ENCODE measurements at regions not wholly inside any gene's neighbourhood (a gene's known extent, or its start where the extent isn't known, plus 50 kb on each side); places are given as distances from the start of the nearest gene placed in this dataset.

GRCh38 chr2:8324901-8325300 lies 357.0 kb upstream of the ID2 start:
- Histone ChIP-seq H3K4me2 (ENCODE audit: low read length) (no peak overlapping the region), H3K27ac (ENCODE audit: low read length) (no peak overlapping the region), H3K79me2 (replicated peaks; ENCODE audit: insufficient read depth, low read length) (no peaks in the 10 kb centered on the region), H4K20me1 (ENCODE audit: insufficient read depth) (no peaks in the 10 kb centered on the region), H2AFZ (ENCODE audit: low read depth, low read length) (no peak overlapping the region), H3K9ac (ENCODE audit: low read length) (no peak overlapping the region), H3K4me3 (ENCODE audit: low read length) (no peak overlapping the region), H3K36me3 (ENCODE audit: insufficient read depth, low read length) (no peaks in the 10 kb centered on the region), H3F3A (ENCODE audit: insufficient read depth, low read length, poor library complexity, severe bottlenecking) (no peaks in the 10 kb centered on the region), H3K27me3 (ENCODE audit: insufficient read depth, low read depth, low read length) (no peaks in the 10 kb centered on the region), H3K9me3 (ENCODE audit: low read length) (no peaks in the 10 kb centered on the region), H3K9me2 (ENCODE audit: insufficient read depth, low read length) (no peaks in the 10 kb centered on the region)
- no peak for TF ChIP-seq RAD21 (conservative IDR thresholded peaks at IDR 0.05)
- TF ChIP-seq EP300 (conservative IDR thresholded peaks at IDR 0.05; ENCODE audit: poor library complexity, severe bottlenecking): no peak
- no peak for TF ChIP-seq EZH2 (IDR thresholded peaks at IDR 0.05; ENCODE audit: borderline replicate concordance, insufficient read depth, low read length, poor library complexity, severe bottlenecking)
- TF ChIP-seq SMC3 (conservative IDR thresholded peaks at IDR 0.05; ENCODE audit: poor library complexity): no peak
- no peak for TF ChIP-seq REST (IDR thresholded peaks at IDR 0.05; ENCODE audit: borderline replicate concordance)
- TF ChIP-seq MXI1 (conservative IDR thresholded peaks at IDR 0.05; ENCODE audit: poor library complexity, severe bottlenecking): no peak
- no peak for TF ChIP-seq CTCF (IDR thresholded peaks at IDR 0.05; ENCODE audit: poor library complexity, severe bottlenecking)
- TF ChIP-seq TAF1 (IDR thresholded peaks at IDR 0.05; ENCODE audit: low read depth): no peak
- no peak for TF ChIP-seq POLR2AphosphoS5 (IDR thresholded peaks at IDR 0.05)

- Histone ChIP-seq H3K4me2 (ENCODE audit: low read length) (no peak overlapping the region), H3K36me3 (ENCODE audit: insufficient read depth, low read length) (no peaks in the 10 kb centered on the region), H3K9ac (ENCODE audit: low read length) (no peak overlapping the region), H3K27me3 (ENCODE audit: insufficient read depth, low read depth, low read length) (no peaks in the 10 kb centered on the region), H3F3A (ENCODE audit: insufficient read depth, low read length, poor library complexity, severe bottlenecking) (no peaks in the 10 kb centered on the region), H4K20me1 (ENCODE audit: insufficient read depth) (no peaks in the 10 kb centered on the region), H3K27ac (ENCODE audit: low read length) (no peak overlapping the region), H3K9me2 (ENCODE audit: insufficient read depth, low read length) (no peaks in the 10 kb centered on the region), H3K9me3 (ENCODE audit: low read length) (no peaks in the 10 kb centered on the region), H3K79me2 (replicated peaks; ENCODE audit: insufficient read depth, low read length) (no peaks in the 10 kb centered on the region), H3K4me3 (ENCODE audit: low read length) (no peak overlapping the region), H2AFZ (ENCODE audit: low read depth, low read length) (no peak overlapping the region)
- TF ChIP-seq RAD21 (conservative IDR thresholded peaks at IDR 0.05) (no peak), EP300 (conservative IDR thresholded peaks at IDR 0.05; ENCODE audit: poor library complexity, severe bottlenecking) (no peak), SMC3 (conservative IDR thresholded peaks at IDR 0.05; ENCODE audit: poor library complexity) (no peak), CTCF (IDR thresholded peaks at IDR 0.05; ENCODE audit: poor library complexity, severe bottlenecking) (no peak), MXI1 (conservative IDR thresholded peaks at IDR 0.05; ENCODE audit: poor library complexity, severe bottlenecking) (no peak), REST (IDR thresholded peaks at IDR 0.05; ENCODE audit: borderline replicate concordance) (no peak), TAF1 (IDR thresholded peaks at IDR 0.05; ENCODE audit: low read depth) (no peak), POLR2AphosphoS5 (IDR thresholded peaks at IDR 0.05) (no peak), EZH2 (IDR thresholded peaks at IDR 0.05; ENCODE audit: borderline replicate concordance, insufficient read depth, low read length, poor library complexity, severe bottlenecking) (no peak)
Measured at GRCh38 chr2:8327371-8328100, 354.3 kb upstream of the ID2 start.

Measured in neural cell (in vitro differentiated cells).